HepG2 (cell line): ENCODE measurements at regions not wholly inside any gene's neighbourhood (a gene's known extent, or its start where the extent isn't known, plus 50 kb on each side); places are given as distances from the start of the nearest gene placed in this dataset.

ENCODE experiments used
- ATAC-seq: fragments of 200-7000 bp; cut with Tn5 transposase; 3 replicates; pipeline ENCODE4 v1.9.1; 2020; ENCODE audit warnings: mild to moderate bottlenecking, moderate library complexity
- BruUV-seq: library from RNA; stranded (reverse); fragments of 400-500 nt; replicated peaks from 2 replicates; lab custom pipeline; 2021; lab: Mats Ljungman, UMichigan
- CTCF ChIA-PET: fragments of 300-600 bp; formaldehyde crosslinking; extraction: SDS; loops from one replicate; lab custom pipeline; 2021; ENCODE audit warnings: low total read pairs, inconsistent platforms, low intra/inter-chr PET ratio; lab: Yijun Ruan, JAX
- POLR2A ChIA-PET: fragments of 350-600 bp; sonication (Branson Sonifier 250); formaldehyde crosslinking; loops from one replicate; lab custom pipeline; 2020; ENCODE audit warnings: antibody characterized with exemption, inconsistent platforms; lab: Yijun Ruan, JAX
- DNase-seq: peaks from one replicate; pipeline ENCODE4 v3.0.0-alpha.2; 2015; ENCODE audit warnings: low spot score
- FAIRE-seq: peaks from 3 replicates; lab custom pipeline; 2011; peaks lifted over from hg19 to GRCh38; lab: Jason Lieb, UNC
- H2AFZ ChIP-seq: one replicate; pipeline ENCODE4 v1.6.1; 2011; ENCODE audit warnings: low read length, inconsistent platforms
- H3K27ac ChIP-seq: fragments of 300-600 bp; 3 replicates; pipeline ENCODE4 v1.8.0; 2011; ENCODE audit warnings: mixed run types, mild to moderate bottlenecking, mixed read lengths, low read length, inconsistent platforms; ENCODE audit not compliant: insufficient read depth; ENCODE audit errors: extremely low read length
- H3K27me3 ChIP-seq, 2 experiments: fragments of 200-600 bp in 1 of 2; 2 replicates in 1 of 2; 3 replicates in 1 of 2; pipeline versions ENCODE4 v1.6.0 to v1.8.0; 2011; ENCODE audit warnings: low read length in 2 of 2, mild to moderate bottlenecking in 2 of 2, moderate library complexity in 2 of 2, inconsistent platforms in 1 of 2; ENCODE audit not compliant: insufficient read depth in 2 of 2, control insufficient read depth in 1 of 2
- H3K36me3 ChIP-seq, 2 experiments: fragments of 200-600 bp in 1 of 2; replicated peaks in 1 of 2; 2 replicates in 1 of 2; 3 replicates in 1 of 2; pipeline versions ENCODE4 v1.5.1 to v1.8.0; 2011; ENCODE audit warnings: low read length in 2 of 2, inconsistent platforms in 1 of 2; ENCODE audit not compliant: insufficient read depth in 2 of 2, control insufficient read depth in 1 of 2
- H3K4me1 ChIP-seq: 2 replicates; pipeline ENCODE4 v1.5.1; 2012; ENCODE audit warnings: low read length, inconsistent platforms; ENCODE audit not compliant: insufficient read depth
- H3K4me2 ChIP-seq: 2 replicates; pipeline ENCODE4 v1.6.0; 2011; ENCODE audit warnings: low read depth, low read length, inconsistent platforms
- H3K4me3 ChIP-seq, 3 experiments: fragments of 200-600 bp in 1 of 3; sonication (generic), shearing (Covaris generic) in 1 of 3; replicated peaks in 1 of 3; 2 replicates each; pipeline ENCODE4 v1.5.1; 2011 to 2016; ENCODE audit warnings: low read length in 3 of 3, inconsistent platforms in 2 of 3, low read depth in 2 of 3, mild to moderate bottlenecking in 2 of 3, control low read depth in 1 of 3, mixed read lengths in 1 of 3; ENCODE audit not compliant: insufficient read depth in 1 of 3
- H3K79me2 ChIP-seq: one replicate; pipeline ENCODE4 v1.6.1; 2011; ENCODE audit warnings: low read length, inconsistent platforms; ENCODE audit not compliant: insufficient read depth
- H3K9ac ChIP-seq: 2 replicates; pipeline ENCODE4 v1.6.0; 2011; ENCODE audit warnings: mild to moderate bottlenecking, low read depth, low read length, inconsistent platforms; ENCODE audit not compliant: insufficient read depth
- H3K9me3 ChIP-seq: 2 replicates; pipeline ENCODE4 v1.5.1; 2012; ENCODE audit warnings: mild to moderate bottlenecking, low read length
- H4K20me1 ChIP-seq: 2 replicates; pipeline ENCODE4 v1.6.0; 2011; ENCODE audit warnings: inconsistent platforms, mild to moderate bottlenecking, low read length, moderate library complexity; ENCODE audit not compliant: insufficient read depth
- CAMTA2 ChIP-seq: sonication (generic); formaldehyde crosslinking; IDR thresholded peaks from 2 replicates; pipeline ENCODE4 v1.4.0; 2020; ENCODE audit warnings: mild to moderate bottlenecking, missing genetic modification reagents, borderline replicate concordance
- MYC ChIP-seq: sonication (generic); formaldehyde crosslinking; IDR thresholded peaks from 2 replicates; pipeline ENCODE4 v1.9.0; 2021; ENCODE audit warnings: missing genetic modification reagents, borderline replicate concordance
- RFX3 ChIP-seq: IDR thresholded peaks from 2 replicates; pipeline ENCODE4 v1.6.1; 2016; ENCODE audit warnings: missing biosample characterization, missing genetic modification reagents
- RORA ChIP-seq: sonication (generic); formaldehyde crosslinking; IDR thresholded peaks from 2 replicates; pipeline ENCODE4 v1.5.0; 2020; ENCODE audit warnings: mild to moderate bottlenecking, missing genetic modification reagents, moderate library complexity
- ZNF230 ChIP-seq: sonication (generic); formaldehyde crosslinking; IDR thresholded peaks from 2 replicates; pipeline ENCODE4 v1.4.0; 2020; ENCODE audit warnings: mild to moderate bottlenecking, missing genetic modification reagents
- WGBS: methylation state at CpG from one replicate; pipeline ENCODE4 v1.1.6; 2017; ENCODE audit warnings: low lambda C conversion rate; 5-methylcytosine and 5-hydroxymethylcytosine counted together
- in situ Hi-C: cut with HindIII; loops from 2 replicates; pipeline ENCODE4 v1.10.0; 2017; ENCODE audit warnings: low pct_unique_long_range_greater_than_20kb; ENCODE audit not compliant: extremely low pct_ligation_motif_present
- intact Hi-C: fragments of 100-400 bp; cut with micrococcal nuclease; formaldehyde crosslinking; loops from one replicate; pipeline ENCODE4 v1.10.0; 2022; ENCODE audit not compliant: unreplicated experiment

DNA sequence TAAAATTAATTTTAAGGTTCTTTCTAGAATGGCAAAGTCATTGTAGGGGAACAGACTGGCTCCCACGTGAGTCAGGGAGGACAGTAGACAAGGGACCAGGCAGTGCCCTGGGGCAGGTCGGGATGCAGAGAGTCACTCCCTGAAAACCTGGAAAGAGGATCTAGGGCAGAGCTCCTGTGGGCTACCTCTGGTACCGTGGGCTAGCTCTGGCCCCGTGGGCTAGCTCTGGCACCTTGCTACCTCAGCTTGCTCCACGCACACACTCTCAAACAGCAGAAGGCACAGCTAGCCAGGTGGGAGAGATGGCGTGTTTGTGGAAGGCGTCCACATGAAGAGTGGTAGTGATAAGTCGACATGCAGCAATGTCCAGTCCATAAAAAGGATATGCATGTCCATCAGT is 66.7 kb upstream of the ARHGEF7 start:
- ATAC-seq (no peak), FAIRE-seq (no peak), DNase-seq (no peak)
- Histone ChIP-seq H2AFZ (no peak overlapping the region), H3K79me2 (no peaks in the 10 kb centered on the region), H3K4me1 (no peaks in the 10 kb centered on the region), H3K27ac (no peak overlapping the region), H3K4me3 (no peak overlapping the region), H3K27me3 (peaks cover 2 to 3% of the 10 kb centered on the region in 2 experiments; a peak in 3 of 5 replicates), H3K9ac (no peak overlapping the region), H4K20me1 (no peaks in the 10 kb centered on the region), H3K9me3 (no peaks in the 10 kb centered on the region), H3K36me3 (no peaks in the 10 kb centered on the region), H3K4me2 (no peak overlapping the region)
- TF ChIP-seq RFX3 (no peak), ZNF230 (CRISPR knock-in tag) (no peak)
- no TSS peak for BruUV-seq
- ChIA-PET POLR2A (no interaction called here), CTCF (no interaction called here)
- in situ Hi-C loops, result no loop called here
- WGBS, result 17% methylated on average over 8 of the region's 8 CpGs
- intact Hi-C loops, result no loop called here

DNA sequence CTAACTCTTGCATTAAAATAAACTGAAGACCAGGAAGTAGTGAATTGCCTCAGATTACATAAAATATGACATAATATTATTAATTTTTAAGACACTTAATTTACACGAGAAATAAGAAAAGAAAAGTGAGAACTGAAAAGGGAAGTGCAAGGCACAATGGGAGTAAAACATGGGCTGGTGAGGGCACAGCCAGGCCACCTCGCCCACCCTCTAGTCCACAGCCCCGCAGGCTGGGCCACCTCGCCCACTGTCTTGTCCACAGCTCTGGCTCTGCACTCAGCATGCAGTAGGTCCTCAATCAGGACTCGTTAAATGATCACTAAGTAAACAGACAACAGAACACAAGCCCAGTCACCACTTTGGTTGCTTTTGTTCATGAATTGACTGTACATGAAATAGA is 67.8 kb upstream of the ARHGEF7 start:
- no peaks in the 10 kb centered on the region for H3K9me3 ChIP-seq
- 23% methylated on average over 5 of the region's 5 CpGs for WGBS
- H3K9ac ChIP-seq, result no peak overlapping the region
- in situ Hi-C loops (no loop called here), intact Hi-C loops (no loop called here)
- ChIA-PET POLR2A (no interaction called here), CTCF (no interaction called here)
- no peaks in the 10 kb centered on the region for H4K20me1 ChIP-seq
- no peak overlapping the region for H2AFZ ChIP-seq
- ATAC-seq (no peak), DNase-seq (no peak), FAIRE-seq (no peak)
- no peaks in the 10 kb centered on the region for H3K4me1 ChIP-seq
- no peak overlapping the region for H3K4me3 ChIP-seq
- TF ChIP-seq CAMTA2 (no peak), RORA (CRISPR knock-in tag) (no peak), MYC (no peak)
- H3K36me3 ChIP-seq, result no peaks in the 10 kb centered on the region
- H3K27ac ChIP-seq, result no peak overlapping the region
- H3K27me3 ChIP-seq, result peaks cover 2 to 3% of the 10 kb centered on the region in 2 experiments; a peak in 3 of 5 replicates
- no peak overlapping the region for H3K4me2 ChIP-seq
- BruUV-seq, result no TSS peak
- H3K79me2 ChIP-seq, result no peaks in the 10 kb centered on the region
